ENCODE measurements at regions not wholly inside any gene's neighbourhood (a gene's known extent, or its start where the extent isn't known, plus 50 kb on each side); places are given as distances from the start of the nearest gene placed in this dataset.

- TF ChIP-seq KDM5A (IDR thresholded peaks at IDR 0.05; ENCODE audit: low read length) (no peak), SP4 (IDR thresholded peaks at IDR 0.05; ENCODE audit: low read length) (no peak)
Measured at GRCh38 chr6:170229851-170230519, 60.9 kb downstream of the DLL1 start (continued).

All from H1 (cell line).